Colonic mucosa (tissue), 4 donors: ENCODE measurements at regions not wholly inside any gene's neighbourhood (a gene's known extent, or its start where the extent isn't known, plus 50 kb on each side); places are given as distances from the start of the nearest gene placed in this dataset.

Experiments used
- DNase-seq: peaks from one replicate; pipeline ENCODE4 v3.0.0-alpha.2; 2020
- H3K27ac ChIP-seq: fragments of 200-600 bp; one replicate; pipeline ENCODE4 v1.8.0; 2021
- H3K27me3 ChIP-seq: fragments of 200-600 bp; one replicate; pipeline ENCODE4 v1.8.0; 2021
- H3K36me3 ChIP-seq: fragments of 200-600 bp; one replicate; pipeline ENCODE4 v1.8.0; 2021
- H3K4me1 ChIP-seq: fragments of 200-600 bp; one replicate; pipeline ENCODE4 v1.8.0; 2021; ENCODE audit warnings: mild to moderate bottlenecking
- H3K4me3 ChIP-seq: fragments of 200-600 bp; one replicate; pipeline ENCODE4 v1.8.0; 2021
- H3K9ac ChIP-seq, 2 donors: one replicate each; pipeline ENCODE4 v1.7.0; 2013; ENCODE audit warnings: control low read depth in 2 of 2, low read depth in 2 of 2, low read length in 2 of 2
- H3K9me3 ChIP-seq: fragments of 200-600 bp; one replicate; pipeline ENCODE4 v1.8.0; 2021
- intact Hi-C: fragments of 100-400 bp; cut with DNase I; formaldehyde crosslinking; loops from one replicate; pipeline ENCODE4 v1.14.1; 2022
- TF ChIP-seq, protein P1 (sequence below): fragments of 200-600 bp; IDR thresholded peaks from one replicate; pipeline ENCODE4 v1.8.0; 2022; ENCODE audit warnings: antibody characterized with exemption, mild to moderate bottlenecking
- donor health status: healthy.
- donor health status: DM: no; HTN: no; CAD: no.
- donor health status: DM: no; HTN: no; CAD: no.

DNA sequence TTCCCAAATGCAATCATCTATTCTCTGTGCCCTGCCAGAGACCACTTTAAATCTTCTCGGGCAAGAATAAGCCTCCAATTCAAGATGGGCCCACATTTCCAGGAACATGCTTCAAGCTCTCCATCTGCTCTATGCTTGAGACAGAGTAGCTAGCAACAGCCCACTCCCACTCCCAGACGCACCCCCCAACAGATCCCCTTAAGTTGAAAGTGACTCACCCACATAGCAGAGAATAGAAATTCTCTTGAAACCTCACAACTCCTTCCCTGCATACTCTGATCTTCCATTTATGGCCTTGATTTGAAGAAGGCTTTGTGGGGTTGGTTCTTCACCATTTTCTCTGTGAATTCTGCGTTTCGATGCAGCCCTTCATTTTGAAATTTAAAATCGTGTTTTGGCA lies 604.0 kb downstream of the INHBA start:
- intact Hi-C loops, result no loop called here
- H3K9ac ChIP-seq, result no peak overlapping the region

DNA sequence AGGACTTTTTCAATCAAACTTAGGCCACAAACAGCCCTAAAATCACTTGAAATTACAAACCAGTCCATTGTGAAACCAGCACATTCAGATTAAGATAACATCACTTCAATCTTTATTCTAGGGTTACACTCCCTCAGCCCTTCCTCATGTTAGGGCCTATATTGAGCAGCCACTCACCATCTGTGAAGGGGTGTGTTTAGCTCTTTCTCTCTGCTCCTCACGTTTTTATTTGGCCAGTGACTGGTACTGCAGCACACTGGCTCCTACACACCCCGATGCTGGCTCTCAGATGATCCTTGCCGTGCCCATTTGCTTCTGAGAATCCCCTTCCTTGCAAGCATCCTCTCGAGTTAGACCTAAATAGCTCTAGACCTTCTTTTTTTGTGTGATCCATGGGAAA lies 604.5 kb downstream of the INHBA start:
- H3K36me3 ChIP-seq, result no peaks in the 10 kb centered on the region
- H3K9me3 ChIP-seq, result no peaks in the 10 kb centered on the region
- H3K4me1 ChIP-seq, result no peaks in the 10 kb centered on the region
- intact Hi-C loops, result no loop called here
- H3K27ac ChIP-seq, result no peak overlapping the region
- no peak overlapping the region for H3K4me3 ChIP-seq
- TF ChIP-seq, protein P1, sequence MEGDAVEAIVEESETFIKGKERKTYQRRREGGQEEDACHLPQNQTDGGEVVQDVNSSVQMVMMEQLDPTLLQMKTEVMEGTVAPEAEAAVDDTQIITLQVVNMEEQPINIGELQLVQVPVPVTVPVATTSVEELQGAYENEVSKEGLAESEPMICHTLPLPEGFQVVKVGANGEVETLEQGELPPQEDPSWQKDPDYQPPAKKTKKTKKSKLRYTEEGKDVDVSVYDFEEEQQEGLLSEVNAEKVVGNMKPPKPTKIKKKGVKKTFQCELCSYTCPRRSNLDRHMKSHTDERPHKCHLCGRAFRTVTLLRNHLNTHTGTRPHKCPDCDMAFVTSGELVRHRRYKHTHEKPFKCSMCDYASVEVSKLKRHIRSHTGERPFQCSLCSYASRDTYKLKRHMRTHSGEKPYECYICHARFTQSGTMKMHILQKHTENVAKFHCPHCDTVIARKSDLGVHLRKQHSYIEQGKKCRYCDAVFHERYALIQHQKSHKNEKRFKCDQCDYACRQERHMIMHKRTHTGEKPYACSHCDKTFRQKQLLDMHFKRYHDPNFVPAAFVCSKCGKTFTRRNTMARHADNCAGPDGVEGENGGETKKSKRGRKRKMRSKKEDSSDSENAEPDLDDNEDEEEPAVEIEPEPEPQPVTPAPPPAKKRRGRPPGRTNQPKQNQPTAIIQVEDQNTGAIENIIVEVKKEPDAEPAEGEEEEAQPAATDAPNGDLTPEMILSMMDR, result no peak
- no peak for DNase-seq
- H3K27me3 ChIP-seq, result no peaks in the 10 kb centered on the region
- no peak overlapping the region for H3K9ac ChIP-seq

More for the DNA sequence above, 604.0 kb downstream of the INHBA start:
- Histone ChIP-seq H3K27me3 (no peaks in the 10 kb centered on the region), H3K27ac (no peak overlapping the region), H3K4me3 (no peak overlapping the region), H3K36me3 (no peaks in the 10 kb centered on the region), H3K4me1 (no peaks in the 10 kb centered on the region), H3K9me3 (no peaks in the 10 kb centered on the region)
- TF ChIP-seq, protein P1, result no peak
- DNase-seq, result no peak

DNA sequence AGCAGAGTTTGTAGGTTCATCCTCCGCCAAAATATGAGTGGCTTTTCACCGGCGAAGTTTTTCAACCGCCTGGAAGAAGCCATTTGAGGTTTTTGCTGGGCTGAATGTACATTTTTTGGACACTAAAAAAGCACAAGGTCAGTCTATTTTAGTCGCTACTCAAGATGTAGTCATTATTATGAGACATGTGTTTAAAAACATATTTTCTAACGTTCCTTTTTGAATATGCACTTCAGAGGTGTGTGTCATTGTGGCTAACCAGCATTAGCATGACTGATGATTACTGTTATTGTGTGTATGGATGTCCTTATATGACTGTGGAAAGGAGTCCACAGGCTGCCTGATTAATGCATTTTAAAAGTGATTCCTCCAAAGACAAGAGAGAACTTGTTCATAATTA lies 605.4 kb downstream of the INHBA start:
- no peaks in the 10 kb centered on the region for H3K4me1 ChIP-seq
- H3K27ac ChIP-seq, result no peak overlapping the region
- no peaks in the 10 kb centered on the region for H3K9me3 ChIP-seq
- no peaks in the 10 kb centered on the region for H3K27me3 ChIP-seq
- TF ChIP-seq, protein P1, result no peak
- H3K9ac ChIP-seq, result no peak overlapping the region
- no peaks in the 10 kb centered on the region for H3K36me3 ChIP-seq
- no peak for DNase-seq
- H3K4me3 ChIP-seq, result no peak overlapping the region
- intact Hi-C loops, result no loop called here

DNA sequence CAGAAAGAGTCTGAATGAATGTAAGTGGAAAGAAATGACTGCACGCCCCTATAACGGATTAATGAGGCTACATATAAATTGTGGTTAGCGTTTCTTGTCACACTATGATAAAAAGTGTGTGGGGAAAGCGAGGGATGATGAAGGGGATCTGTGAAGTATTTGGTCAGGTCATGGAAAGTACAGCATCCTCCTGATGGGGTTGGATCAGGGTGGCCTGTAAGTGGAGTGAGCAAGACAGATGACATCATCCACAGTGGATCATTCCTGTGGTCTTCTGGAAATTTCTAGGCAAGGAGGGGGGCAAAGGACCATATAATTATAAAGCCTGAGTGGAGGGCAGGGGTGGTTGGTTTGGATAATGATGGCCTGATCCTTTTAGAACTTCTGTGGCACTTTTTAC lies 606.0 kb downstream of the INHBA start:
- H3K9ac ChIP-seq, result no peak overlapping the region
- TF ChIP-seq, protein P1, result no peak
- H3K27ac ChIP-seq, result no peak overlapping the region
- no peaks in the 10 kb centered on the region for H3K36me3 ChIP-seq
- no peaks in the 10 kb centered on the region for H3K4me1 ChIP-seq
- no peak for DNase-seq
- H3K27me3 ChIP-seq, result no peaks in the 10 kb centered on the region
- H3K4me3 ChIP-seq, result no peak overlapping the region
- no peaks in the 10 kb centered on the region for H3K9me3 ChIP-seq
- intact Hi-C loops, result no loop called here

DNA sequence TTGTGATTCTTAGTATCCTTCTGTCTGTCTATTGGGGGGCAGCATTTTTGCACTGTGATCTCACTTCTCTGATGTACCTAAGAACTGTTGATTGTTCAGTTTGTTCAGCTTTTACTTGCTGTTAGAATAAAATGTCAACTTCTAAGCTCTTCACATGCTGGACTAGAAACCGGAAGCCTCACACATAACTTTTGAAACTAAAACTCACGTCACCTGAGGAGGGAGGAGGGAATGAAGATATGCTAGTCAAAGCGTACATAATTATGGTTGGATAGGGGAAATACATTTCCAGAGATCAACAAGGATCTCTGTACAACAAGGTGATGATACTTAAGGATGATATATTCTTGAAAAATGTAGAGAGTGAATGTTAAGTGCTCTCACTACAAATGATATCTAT lies 609.7 kb downstream of the INHBA start:
- Histone ChIP-seq H3K27me3 (no peaks in the 10 kb centered on the region), H3K9ac (no peak overlapping the region), H3K36me3 (no peaks in the 10 kb centered on the region), H3K27ac (no peak overlapping the region), H3K4me3 (no peak overlapping the region), H3K9me3 (no peaks in the 10 kb centered on the region), H3K4me1 (no peaks in the 10 kb centered on the region)
- no peak for DNase-seq
- TF ChIP-seq, protein P1, result no peak
- intact Hi-C loops, result no loop called here

DNA sequence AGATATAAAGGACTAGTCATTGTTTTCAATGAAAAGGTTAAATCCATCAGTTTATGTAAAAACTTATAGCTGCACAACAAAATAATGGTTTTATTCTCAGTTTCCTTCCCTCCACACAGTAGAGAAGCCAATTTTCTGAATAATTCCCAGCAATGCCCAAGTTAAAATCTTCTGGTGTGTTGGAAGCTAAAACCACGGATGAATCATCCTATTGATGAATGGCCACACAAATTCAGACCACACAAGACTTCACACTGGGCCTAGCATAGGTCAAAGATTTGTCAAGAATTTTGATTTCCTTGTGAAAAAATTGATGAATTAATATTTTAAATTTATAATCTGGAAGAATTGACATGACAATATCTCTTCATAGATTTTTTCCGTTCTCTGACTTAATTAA lies 617.6 kb downstream of the INHBA start:
- no peak overlapping the region for H3K9ac ChIP-seq
- H3K4me1 ChIP-seq, result no peaks in the 10 kb centered on the region
- H3K27me3 ChIP-seq, result no peaks in the 10 kb centered on the region
- TF ChIP-seq, protein P1, result no peak
- no peak for DNase-seq
- H3K27ac ChIP-seq, result no peak overlapping the region
- no peaks in the 10 kb centered on the region for H3K36me3 ChIP-seq
- intact Hi-C loops, result no loop called here
- no peak overlapping the region for H3K4me3 ChIP-seq
- H3K9me3 ChIP-seq, result no peaks in the 10 kb centered on the region
